Lower lobe of right lung (tissue), 2 donors: ENCODE measurements at regions not wholly inside any gene's neighbourhood (a gene's known extent, or its start where the extent isn't known, plus 50 kb on each side); places are given as distances from the start of the nearest gene placed in this dataset.

Source experiments
- ATAC-seq, 2 donors: fragments of 200-7000 bp; cut with Tn5 transposase; one replicate each; pipeline ENCODE4 v1.9.1; 2020 to 2022; ENCODE audit warnings: mild to moderate bottlenecking in 2 of 2, moderate library complexity in 2 of 2
- DNase-seq: peaks from one replicate; pipeline ENCODE4 v3.0.0-alpha.2; 2020
- H3K27ac ChIP-seq: fragments of 200-600 bp; one replicate; pipeline ENCODE4 v1.8.0; 2022
- H3K27me3 ChIP-seq: fragments of 200-600 bp; one replicate; pipeline ENCODE4 v1.8.0; 2022; ENCODE audit warnings: low read depth
- H3K36me3 ChIP-seq: fragments of 200-600 bp; one replicate; pipeline ENCODE4 v1.8.0; 2022; ENCODE audit warnings: mild to moderate bottlenecking
- H3K4me1 ChIP-seq: fragments of 200-600 bp; one replicate; pipeline ENCODE4 v1.8.0; 2022
- H3K4me3 ChIP-seq: fragments of 200-600 bp; one replicate; pipeline ENCODE4 v1.8.0; 2022; ENCODE audit warnings: mild to moderate bottlenecking
- H3K9me3 ChIP-seq: fragments of 200-600 bp; one replicate; pipeline ENCODE4 v1.8.0; 2022
- intact Hi-C: fragments of 100-400 bp; cut with DNase I; formaldehyde crosslinking; loops from one replicate; pipeline ENCODE4 v1.11.0; 2022
- TF ChIP-seq, protein P1 (sequence below): fragments of 200-600 bp; IDR thresholded peaks from one replicate; pipeline ENCODE4 v1.8.0; 2022; ENCODE audit warnings: antibody characterized with exemption, mild to moderate bottlenecking
- donor health status: DM: no; HTN: yes; CAD: no; lungs with severe emphysema.

- Histone ChIP-seq H3K27ac (no peak overlapping the region), H3K27me3 (no peaks in the 10 kb centered on the region), H3K9me3 (no peaks in the 10 kb centered on the region), H3K4me3 (no peak overlapping the region), H3K36me3 (no peaks in the 10 kb centered on the region), H3K4me1 (no peaks in the 10 kb centered on the region)
- DNase-seq (peak; percentile 20), ATAC-seq (no peak)
- intact Hi-C loops, result no loop called here
- TF ChIP-seq, protein P1, sequence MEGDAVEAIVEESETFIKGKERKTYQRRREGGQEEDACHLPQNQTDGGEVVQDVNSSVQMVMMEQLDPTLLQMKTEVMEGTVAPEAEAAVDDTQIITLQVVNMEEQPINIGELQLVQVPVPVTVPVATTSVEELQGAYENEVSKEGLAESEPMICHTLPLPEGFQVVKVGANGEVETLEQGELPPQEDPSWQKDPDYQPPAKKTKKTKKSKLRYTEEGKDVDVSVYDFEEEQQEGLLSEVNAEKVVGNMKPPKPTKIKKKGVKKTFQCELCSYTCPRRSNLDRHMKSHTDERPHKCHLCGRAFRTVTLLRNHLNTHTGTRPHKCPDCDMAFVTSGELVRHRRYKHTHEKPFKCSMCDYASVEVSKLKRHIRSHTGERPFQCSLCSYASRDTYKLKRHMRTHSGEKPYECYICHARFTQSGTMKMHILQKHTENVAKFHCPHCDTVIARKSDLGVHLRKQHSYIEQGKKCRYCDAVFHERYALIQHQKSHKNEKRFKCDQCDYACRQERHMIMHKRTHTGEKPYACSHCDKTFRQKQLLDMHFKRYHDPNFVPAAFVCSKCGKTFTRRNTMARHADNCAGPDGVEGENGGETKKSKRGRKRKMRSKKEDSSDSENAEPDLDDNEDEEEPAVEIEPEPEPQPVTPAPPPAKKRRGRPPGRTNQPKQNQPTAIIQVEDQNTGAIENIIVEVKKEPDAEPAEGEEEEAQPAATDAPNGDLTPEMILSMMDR, result no peak
Measured at GRCh38 chr12:60196366-60196765, 600.5 kb downstream of the SLC16A7 start.

DNA sequence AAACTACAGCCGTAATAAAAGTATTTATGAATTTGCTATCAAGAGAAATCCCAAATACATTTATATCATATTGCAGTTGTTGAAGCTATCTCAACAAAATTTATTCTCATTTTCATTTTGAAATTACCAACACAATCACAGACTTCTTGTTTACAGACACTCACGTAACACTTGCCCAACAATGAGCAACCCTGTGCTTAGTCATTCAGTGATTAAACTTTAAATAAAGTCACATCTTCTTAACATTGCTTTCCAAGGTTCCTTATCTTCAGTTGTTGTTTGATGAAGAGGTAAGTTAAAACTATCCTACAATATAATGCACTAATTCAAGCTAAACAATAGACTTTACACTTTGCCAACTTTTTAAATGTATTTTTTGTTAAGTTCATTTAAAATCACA lies 601.8 kb downstream of the SLC16A7 start:
- Histone ChIP-seq H3K36me3 (no peaks in the 10 kb centered on the region), H3K27me3 (no peaks in the 10 kb centered on the region), H3K9me3 (no peaks in the 10 kb centered on the region), H3K27ac (no peak overlapping the region), H3K4me3 (no peak overlapping the region), H3K4me1 (no peaks in the 10 kb centered on the region)
- DNase-seq, result no peak
- no peak for ATAC-seq
- TF ChIP-seq, protein P1, result no peak
- intact Hi-C loops, result no loop called here

GRCh38 chr12:60201891-60202290 lies 606.1 kb downstream of the SLC16A7 start:
- ATAC-seq (no peak), DNase-seq (no peak)
- H3K27me3 ChIP-seq, result no peaks in the 10 kb centered on the region
- no peak overlapping the region for H3K27ac ChIP-seq
- intact Hi-C loops, result no loop called here
- no peaks in the 10 kb centered on the region for H3K4me1 ChIP-seq
- no peaks in the 10 kb centered on the region for H3K36me3 ChIP-seq
- H3K9me3 ChIP-seq, result no peaks in the 10 kb centered on the region
- H3K4me3 ChIP-seq, result no peak overlapping the region
- TF ChIP-seq, protein P1, result no peak

GRCh38 chr12:60205500-60205899 lies 609.7 kb downstream of the SLC16A7 start:
- Histone ChIP-seq H3K36me3 (no peaks in the 10 kb centered on the region), H3K27ac (no peak overlapping the region), H3K4me3 (no peak overlapping the region), H3K4me1 (no peaks in the 10 kb centered on the region), H3K27me3 (no peaks in the 10 kb centered on the region), H3K9me3 (no peaks in the 10 kb centered on the region)
- no peak for DNase-seq
- ATAC-seq, result no peak
- TF ChIP-seq, protein P1, result no peak
- intact Hi-C loops, result no loop called here

GRCh38 chr12:60209521-60209920 lies 613.7 kb downstream of the SLC16A7 start:
- Histone ChIP-seq H3K27me3 (no peaks in the 10 kb centered on the region), H3K36me3 (no peaks in the 10 kb centered on the region), H3K27ac (no peak overlapping the region), H3K4me1 (no peaks in the 10 kb centered on the region), H3K4me3 (no peak overlapping the region), H3K9me3 (peaks cover 9% of the 10 kb centered on the region)
- intact Hi-C loops, result no loop called here
- ATAC-seq (no peak), DNase-seq (no peak)
- TF ChIP-seq, protein P1, result no peak

DNA sequence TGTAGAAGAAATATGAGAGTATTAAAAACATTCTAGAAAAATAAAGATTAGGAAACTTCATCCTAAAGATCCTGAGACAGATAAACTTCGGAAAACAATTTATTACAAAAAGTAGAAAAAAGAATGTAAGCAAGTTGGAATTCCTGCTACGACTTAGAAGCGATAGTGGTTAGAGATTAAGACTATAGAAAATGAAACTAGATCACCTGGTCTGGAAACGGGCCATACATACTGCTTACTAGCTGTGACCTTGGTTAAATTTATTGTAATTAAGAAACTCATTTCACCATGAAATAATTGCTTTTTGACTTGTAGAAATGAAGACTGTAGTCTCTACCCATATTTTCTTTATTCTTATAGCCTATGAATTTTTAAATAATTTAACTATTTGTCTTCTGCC lies 614.1 kb downstream of the SLC16A7 start:
- Histone ChIP-seq H3K36me3 (no peaks in the 10 kb centered on the region), H3K9me3 (peaks cover 9% of the 10 kb centered on the region), H3K4me1 (no peaks in the 10 kb centered on the region), H3K4me3 (no peak overlapping the region), H3K27me3 (no peaks in the 10 kb centered on the region), H3K27ac (no peak overlapping the region)
- TF ChIP-seq, protein P1, result no peak
- intact Hi-C loops, result no loop called here
- no peak for DNase-seq
- no peak for ATAC-seq
